A549 (cell line): ENCODE measurements at regions not wholly inside any gene's neighbourhood (a gene's known extent, or its start where the extent isn't known, plus 50 kb on each side); places are given as distances from the start of the nearest gene placed in this dataset.
A peak's percentile ranks its signal among the peaks of the same experiment; 100 is the strongest.

Experiments
- ATAC-seq, 2 experiments: fragments of 200-7000 bp in 1 of 2; fragments of >200 bp in 1 of 2; cut with Nextera tagmentation in 1 of 2; cut with Tn5 transposase in 1 of 2; 3 replicates each; pipeline versions ENCODE4 v1.8.0 to v1.9.1; 2018 to 2020; ENCODE audit warnings: mild to moderate bottlenecking in 1 of 2, moderate library complexity in 1 of 2
- CTCF ChIA-PET: fragments of 300-600 bp; sonication (Branson Sonifier 250); formaldehyde crosslinking; extraction: SDS; loops from one replicate; lab custom pipeline; 2021; ENCODE audit warnings: antibody characterized with exemption, inconsistent platforms; lab: Yijun Ruan, JAX
- POLR2A ChIA-PET: fragments of 350-600 bp; formaldehyde crosslinking; extraction: SDS; loops from one replicate; lab custom pipeline; 2021; ENCODE audit warnings: antibody characterized with exemption, inconsistent platforms; lab: Yijun Ruan, JAX
- DNase-seq, 2 experiments: peaks; one replicate each; pipeline versions ENCODE4 v3.0.0 to v3.0.0-alpha.2; 2011 to 2016; ENCODE audit warnings: low read depth in 1 of 2, low spot score in 1 of 2
- FAIRE-seq: peaks from 2 replicates; lab custom pipeline; 2011; peaks lifted over from hg19 to GRCh38; lab: Jason Lieb, UNC
- H3K27ac ChIP-seq, 2 experiments: fragments of >200 bp; sonication (Bioruptor Twin); formaldehyde crosslinking; 3 replicates each; pipeline ENCODE4 v1.5.1; 2016 to 2017
- H3K4me1 ChIP-seq: fragments of >200 bp; sonication (Bioruptor Twin); formaldehyde crosslinking; 3 replicates; pipeline ENCODE4 v1.6.1; 2016
- H3K4me2 ChIP-seq: fragments of >200 bp; sonication (Bioruptor Twin); formaldehyde crosslinking; 3 replicates; pipeline ENCODE4 v1.6.1; 2016
- H3K4me3 ChIP-seq: fragments of >200 bp; sonication (Bioruptor Twin); formaldehyde crosslinking; 3 replicates; pipeline ENCODE4 v1.5.1; 2016
- H3K9me3 ChIP-seq: fragments of >200 bp; sonication (Bioruptor Twin); formaldehyde crosslinking; 3 replicates; pipeline ENCODE4 v1.6.1; 2016
- CEBPB ChIP-seq, 2 experiments: fragments of >200 bp in 1 of 2; sonication (Bioruptor Twin) in 1 of 2; formaldehyde crosslinking in 1 of 2; IDR thresholded peaks; 2 replicates each; pipeline ENCODE4 v1.6.1; 2012 to 2016
- CHD4 ChIP-seq: fragments of 200-600 bp; sonication (generic); IDR thresholded peaks from 2 replicates; pipeline ENCODE4 v1.6.1; 2016; ENCODE audit warnings: antibody characterized with exemption, mild to moderate bottlenecking, borderline replicate concordance
- EHMT2 ChIP-seq: fragments of 200-600 bp; sonication (generic); IDR thresholded peaks from 2 replicates; pipeline ENCODE4 v1.6.1; 2016; ENCODE audit warnings: antibody characterized with exemption, low read depth, mild to moderate bottlenecking, moderate library complexity
- FOXS1 ChIP-seq: fragments of 250-450 bp; sonication (Bioruptor Pico); IDR thresholded peaks from 2 replicates; pipeline ENCODE4 v1.5.0; 2020; ENCODE audit warnings: mild to moderate bottlenecking, moderate library complexity
- GATA3 ChIP-seq: IDR thresholded peaks from 2 replicates; pipeline ENCODE4 v1.6.1; 2012; ENCODE audit warnings: borderline replicate concordance
- HDAC2 ChIP-seq: fragments of 200-600 bp; sonication (generic); IDR thresholded peaks from 2 replicates; pipeline ENCODE4 v1.6.1; 2016
- HOXA7 ChIP-seq: fragments of 250-450 bp; sonication (Bioruptor Pico); IDR thresholded peaks from 2 replicates; pipeline ENCODE4 v1.5.0; 2020; ENCODE audit warnings: mild to moderate bottlenecking, moderate library complexity
- HOXB5 ChIP-seq: fragments of 250-450 bp; sonication (Bioruptor Pico); IDR thresholded peaks from 2 replicates; pipeline ENCODE4 v1.5.0; 2020; ENCODE audit warnings: mild to moderate bottlenecking, moderate library complexity
- JUN ChIP-seq, 2 experiments: fragments of >200 bp; sonication (Bioruptor Twin); formaldehyde crosslinking; IDR thresholded peaks; 2 replicates in 1 of 2; 3 replicates in 1 of 2; pipeline ENCODE4 v1.6.1; 2016 to 2017
- KDM1A ChIP-seq: fragments of 200-600 bp; sonication (generic); IDR thresholded peaks from 2 replicates; pipeline ENCODE4 v1.6.1; 2016; ENCODE audit warnings: low read depth, mild to moderate bottlenecking
- MAZ ChIP-seq: fragments of 150-350 bp; IDR thresholded peaks from 2 replicates; pipeline ENCODE4 v1.6.1; 2014; ENCODE audit warnings: antibody characterized with exemption, low read depth, low read length, borderline replicate concordance
- NFE2L2 ChIP-seq: fragments of 150-350 bp; conservative IDR thresholded peaks from 2 replicates; pipeline ENCODE4 v1.6.1; 2014; ENCODE audit warnings: low read length
- NPAS2 ChIP-seq: fragments of 250-450 bp; sonication (Bioruptor Pico); IDR thresholded peaks from 2 replicates; pipeline ENCODE4 v1.8.0; 2022; ENCODE audit warnings: mild to moderate bottlenecking, moderate library complexity, borderline replicate concordance
- PHF8 ChIP-seq: fragments of 200-600 bp; sonication (generic); IDR thresholded peaks from 2 replicates; pipeline ENCODE4 v1.6.1; 2016; ENCODE audit warnings: low read depth, mild to moderate bottlenecking, antibody characterized with exemption, moderate library complexity, borderline replicate concordance
- POLR2AphosphoS2 ChIP-seq: conservative IDR thresholded peaks from 2 replicates; pipeline ENCODE4 v1.6.1; 2012; ENCODE audit warnings: low read length, improper control_type of control experiment, inconsistent platforms
- RFX5 ChIP-seq: fragments of 450-650 bp; IDR thresholded peaks from 2 replicates; pipeline ENCODE4 v1.7.1; 2014; ENCODE audit warnings: antibody characterized with exemption, mild to moderate bottlenecking, moderate library complexity
- USF2 ChIP-seq: fragments of 450-650 bp; IDR thresholded peaks from 2 replicates; pipeline ENCODE4 v1.6.1; 2014; ENCODE audit warnings: antibody characterized with exemption
- ZC3H11A ChIP-seq: fragments of 450-650 bp; IDR thresholded peaks from 2 replicates; pipeline ENCODE4 v1.6.1; 2014; ENCODE audit warnings: antibody characterized with exemption, mild to moderate bottlenecking
- ZFP36 ChIP-seq: fragments of 450-650 bp; IDR thresholded peaks from 2 replicates; pipeline ENCODE4 v1.6.1; 2014; ENCODE audit warnings: borderline replicate concordance; ENCODE audit not compliant: partially characterized antibody
- ZNF302 ChIP-seq: fragments of 250-450 bp; sonication (Bioruptor Pico); IDR thresholded peaks from 2 replicates; pipeline ENCODE4 v1.9.0; 2021; ENCODE audit warnings: inconsistent platforms, mild to moderate bottlenecking, moderate library complexity
- ZSCAN20 ChIP-seq: fragments of 250-450 bp; sonication (Bioruptor Pico); IDR thresholded peaks from 2 replicates; pipeline ENCODE4 v1.8.0; 2022; ENCODE audit warnings: mild to moderate bottlenecking, moderate library complexity
- WGBS: methylation state at CpG from one replicate; pipeline ENCODE4 v1.1.6; 2017; ENCODE audit errors: missing lambda C conversion rate; 5-methylcytosine and 5-hydroxymethylcytosine counted together
- TF ChIP-seq, protein P1 (sequence below): fragments of >200 bp; sonication (Bioruptor Twin); formaldehyde crosslinking; IDR thresholded peaks from 3 replicates; pipeline ENCODE4 v1.6.1; 2016

GRCh38 chr6:15061180-15061641, 184.7 kb upstream of the JARID2 start:
- ChIA-PET CTCF (no interaction called here), POLR2A (no interaction called here)
- ATAC-seq (no peak), FAIRE-seq (no peak), DNase-seq (no peak)
- Histone ChIP-seq H3K4me2 (no peak overlapping the region), H3K27ac (no peak overlapping the region), H3K4me3 (no peak overlapping the region), H3K9me3 (no peaks in the 10 kb centered on the region), H3K4me1 (no peaks in the 10 kb centered on the region)
- TF ChIP-seq GATA3 (no peak), ZNF302 (CRISPR knock-in tag) (no peak), ZFP36 (no peak), NPAS2 (CRISPR knock-in tag) (no peak), HOXA7 (no peak), CHD4 (no peak), EHMT2 (no peak)
- TF ChIP-seq, protein P1, sequence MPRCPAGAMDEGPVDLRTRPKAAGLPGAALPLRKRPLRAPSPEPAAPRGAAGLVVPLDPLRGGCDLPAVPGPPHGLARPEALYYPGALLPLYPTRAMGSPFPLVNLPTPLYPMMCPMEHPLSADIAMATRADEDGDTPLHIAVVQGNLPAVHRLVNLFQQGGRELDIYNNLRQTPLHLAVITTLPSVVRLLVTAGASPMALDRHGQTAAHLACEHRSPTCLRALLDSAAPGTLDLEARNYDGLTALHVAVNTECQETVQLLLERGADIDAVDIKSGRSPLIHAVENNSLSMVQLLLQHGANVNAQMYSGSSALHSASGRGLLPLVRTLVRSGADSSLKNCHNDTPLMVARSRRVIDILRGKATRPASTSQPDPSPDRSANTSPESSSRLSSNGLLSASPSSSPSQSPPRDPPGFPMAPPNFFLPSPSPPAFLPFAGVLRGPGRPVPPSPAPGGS: no peak
- WGBS: 68% methylated on average over 4 of the region's 4 CpGs

- ATAC-seq (no peak), FAIRE-seq (no peak), DNase-seq (no peak)
- Histone ChIP-seq H3K4me1 (no peaks in the 10 kb centered on the region), H3K27ac (no peak overlapping the region), H3K4me2 (no peak overlapping the region)
- CTCF ChIA-PET: no interaction called here
- no peak for TF ChIP-seq MAZ
- no peak for TF ChIP-seq KDM1A
- no peak for TF ChIP-seq ZFP36
- TF ChIP-seq HDAC2: no peak
- TF ChIP-seq ZC3H11A: no peak
- no peak for TF ChIP-seq GATA3
- no peak for TF ChIP-seq RFX5
- no peak for TF ChIP-seq FOXS1 (CRISPR knock-in tag)
- TF ChIP-seq PHF8: no peak
- TF ChIP-seq JUN (IDR thresholded peaks at IDR 0.05): no peak
- TF ChIP-seq HOXB5: no peak
- TF ChIP-seq HOXA7: no peak
- no peak for TF ChIP-seq ZNF302 (CRISPR knock-in tag)
- TF ChIP-seq USF2: no peak
- no peak for TF ChIP-seq ZSCAN20 (CRISPR knock-in tag)
- TF ChIP-seq NFE2L2: no peak
- TF ChIP-seq, all 56 proteins: peak for 0
- H3K4me3 ChIP-seq: no peak overlapping the region
- WGBS: 100% methylated on average over 5 of the region's 6 CpGs
- no peaks in the 10 kb centered on the region for H3K9me3 ChIP-seq
- POLR2A ChIA-PET: no interaction called here
Measured at GRCh38 chr6:15061908-15062515, 183.9 kb upstream of the JARID2 start.

- no peak overlapping the region for H3K4me3 ChIP-seq
- no peak for FAIRE-seq
- H3K27ac ChIP-seq: no peak overlapping the region
- ChIA-PET POLR2A (no interaction called here), CTCF (interaction anchor here (1.2 kb wide), 1 partner anchor 10 kb away, joined by 4 read pairs; no protein-coding TSS in a partner anchor)
- ATAC-seq: no peak
- no peaks in the 10 kb centered on the region for H3K9me3 ChIP-seq
- TF ChIP-seq CEBPB (IDR thresholded peaks at IDR 0.05) (peak in 1 of 2 experiments; percentile 58; a peak in 1 of 4 replicates), POLR2AphosphoS2 (no peak)
- WGBS: 89% methylated on average over 8 of the region's 8 CpGs
- H3K4me2 ChIP-seq: no peak overlapping the region
- no peaks in the 10 kb centered on the region for H3K4me1 ChIP-seq
- DNase-seq: peak in 1 of 2 experiments; percentile 20
Measured at GRCh38 chr6:15062516-15063252, 183.2 kb upstream of the JARID2 start.
